ENCODE measurements at regions not wholly inside any gene's neighbourhood (a gene's known extent, or its start where the extent isn't known, plus 50 kb on each side); places are given as distances from the start of the nearest gene placed in this dataset.

DNA sequence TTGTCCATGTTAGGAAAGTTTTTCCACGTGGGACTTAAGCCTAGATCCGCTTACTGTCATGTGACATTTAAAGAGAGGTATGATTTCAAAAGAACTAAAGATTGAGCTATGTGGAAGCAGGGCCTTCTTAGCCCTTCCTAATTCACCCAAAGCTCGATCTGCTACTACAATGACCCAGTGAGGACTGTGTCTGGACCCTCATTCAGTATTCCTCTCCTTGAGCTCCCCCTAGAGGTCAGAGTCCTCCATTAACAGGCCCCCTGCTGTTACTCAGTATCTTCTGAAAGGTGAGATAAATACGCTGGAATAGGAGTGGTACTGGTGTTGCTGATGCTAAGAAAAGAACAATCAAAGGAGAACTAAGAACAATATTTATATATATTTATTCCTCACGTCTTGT lies 414.0 kb downstream of the GJA1 start:
- TF ChIP-seq, protein P1, sequence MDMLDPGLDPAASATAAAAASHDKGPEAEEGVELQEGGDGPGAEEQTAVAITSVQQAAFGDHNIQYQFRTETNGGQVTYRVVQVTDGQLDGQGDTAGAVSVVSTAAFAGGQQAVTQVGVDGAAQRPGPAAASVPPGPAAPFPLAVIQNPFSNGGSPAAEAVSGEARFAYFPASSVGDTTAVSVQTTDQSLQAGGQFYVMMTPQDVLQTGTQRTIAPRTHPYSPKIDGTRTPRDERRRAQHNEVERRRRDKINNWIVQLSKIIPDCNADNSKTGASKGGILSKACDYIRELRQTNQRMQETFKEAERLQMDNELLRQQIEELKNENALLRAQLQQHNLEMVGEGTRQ (IDR thresholded peaks at IDR 0.05; ENCODE audit: borderline replicate concordance, low read depth, low read length) = no peak
- TF ChIP-seq, protein P2, sequence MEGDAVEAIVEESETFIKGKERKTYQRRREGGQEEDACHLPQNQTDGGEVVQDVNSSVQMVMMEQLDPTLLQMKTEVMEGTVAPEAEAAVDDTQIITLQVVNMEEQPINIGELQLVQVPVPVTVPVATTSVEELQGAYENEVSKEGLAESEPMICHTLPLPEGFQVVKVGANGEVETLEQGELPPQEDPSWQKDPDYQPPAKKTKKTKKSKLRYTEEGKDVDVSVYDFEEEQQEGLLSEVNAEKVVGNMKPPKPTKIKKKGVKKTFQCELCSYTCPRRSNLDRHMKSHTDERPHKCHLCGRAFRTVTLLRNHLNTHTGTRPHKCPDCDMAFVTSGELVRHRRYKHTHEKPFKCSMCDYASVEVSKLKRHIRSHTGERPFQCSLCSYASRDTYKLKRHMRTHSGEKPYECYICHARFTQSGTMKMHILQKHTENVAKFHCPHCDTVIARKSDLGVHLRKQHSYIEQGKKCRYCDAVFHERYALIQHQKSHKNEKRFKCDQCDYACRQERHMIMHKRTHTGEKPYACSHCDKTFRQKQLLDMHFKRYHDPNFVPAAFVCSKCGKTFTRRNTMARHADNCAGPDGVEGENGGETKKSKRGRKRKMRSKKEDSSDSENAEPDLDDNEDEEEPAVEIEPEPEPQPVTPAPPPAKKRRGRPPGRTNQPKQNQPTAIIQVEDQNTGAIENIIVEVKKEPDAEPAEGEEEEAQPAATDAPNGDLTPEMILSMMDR (IDR thresholded peaks at IDR 0.05 in 2 of 3, conservative IDR thresholded peaks at IDR 0.05 in 1 of 3; ENCODE audit: control insufficient read depth in 2 of 3, extremely low read depth in 1 of 3, insufficient read depth in 1 of 3, low read depth in 3 of 3, low read length in 3 of 3) = peak; percentile 71 to 74 (median 73)
- TF ChIP-seq DPF2 (IDR thresholded peaks at IDR 0.05) (no peak), POLR2AphosphoS5 (IDR thresholded peaks at IDR 0.05; ENCODE audit: low read length) (no peak)
- TF ChIP-seq, protein P3, sequence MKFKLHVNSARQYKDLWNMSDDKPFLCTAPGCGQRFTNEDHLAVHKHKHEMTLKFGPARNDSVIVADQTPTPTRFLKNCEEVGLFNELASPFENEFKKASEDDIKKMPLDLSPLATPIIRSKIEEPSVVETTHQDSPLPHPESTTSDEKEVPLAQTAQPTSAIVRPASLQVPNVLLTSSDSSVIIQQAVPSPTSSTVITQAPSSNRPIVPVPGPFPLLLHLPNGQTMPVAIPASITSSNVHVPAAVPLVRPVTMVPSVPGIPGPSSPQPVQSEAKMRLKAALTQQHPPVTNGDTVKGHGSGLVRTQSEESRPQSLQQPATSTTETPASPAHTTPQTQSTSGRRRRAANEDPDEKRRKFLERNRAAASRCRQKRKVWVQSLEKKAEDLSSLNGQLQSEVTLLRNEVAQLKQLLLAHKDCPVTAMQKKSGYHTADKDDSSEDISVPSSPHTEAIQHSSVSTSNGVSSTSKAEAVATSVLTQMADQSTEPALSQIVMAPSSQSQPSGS (IDR thresholded peaks at IDR 0.05; ENCODE audit: low read length) = no peak

Data from GM12878 (cell line).